Left ventricle myocardium inferior (tissue), 1 donor: ENCODE measurements at regions not wholly inside any gene's neighbourhood (a gene's known extent, or its start where the extent isn't known, plus 50 kb on each side); places are given as distances from the start of the nearest gene placed in this dataset.

Experiments
- DNase-seq: peaks from one replicate; pipeline ENCODE4 v3.0.0-alpha.2; 2020
- H3K27ac ChIP-seq: fragments of 200-600 bp; replicated peaks from 2 replicates; pipeline ENCODE4 v1.8.0; 2021
- H3K27me3 ChIP-seq: fragments of 200-600 bp; 2 replicates; pipeline ENCODE4 v1.8.0; 2021; ENCODE audit warnings: low read depth
- H3K36me3 ChIP-seq: fragments of 200-600 bp; 2 replicates; pipeline ENCODE4 v1.8.0; 2021
- H3K4me1 ChIP-seq: fragments of 200-600 bp; 2 replicates; pipeline ENCODE4 v1.8.0; 2021
- H3K4me3 ChIP-seq: fragments of 200-600 bp; 2 replicates; pipeline ENCODE4 v1.8.0; 2021; ENCODE audit warnings: mild to moderate bottlenecking, moderate library complexity
- H3K9me3 ChIP-seq: fragments of 200-600 bp; replicated peaks from 2 replicates; pipeline ENCODE4 v1.8.0; 2021
- CTCF ChIP-seq: fragments of 200-600 bp; IDR thresholded peaks from 2 replicates; pipeline ENCODE4 v1.8.0; 2021; ENCODE audit warnings: antibody characterized with exemption, mild to moderate bottlenecking, borderline replicate concordance
- intact Hi-C: fragments of 100-400 bp; cut with micrococcal nuclease; formaldehyde crosslinking; loops from one replicate; pipeline ENCODE4 v1.11.0; 2022
- donor health status: DM: no; HTN: yes; CAD: no; lungs with severe emphysema.

GRCh38 chr1:229075716-229076115, 195.2 kb upstream of the RAB4A start:
- peaks cover 9% of the 10 kb centered on the region for H3K4me1 ChIP-seq
- no peaks in the 10 kb centered on the region for H3K27me3 ChIP-seq
- no peak overlapping the region for H3K27ac ChIP-seq
- no peaks in the 10 kb centered on the region for H3K9me3 ChIP-seq
- DNase-seq = no peak
- no peak for TF ChIP-seq CTCF
- no peak overlapping the region for H3K4me3 ChIP-seq
- intact Hi-C loops = no loop called here
- H3K36me3 ChIP-seq = no peaks in the 10 kb centered on the region

- no peaks in the 10 kb centered on the region for H3K27me3 ChIP-seq
- H3K36me3 ChIP-seq = no peaks in the 10 kb centered on the region
- H3K4me1 ChIP-seq = peaks cover 5% of the 10 kb centered on the region
- intact Hi-C loops = no loop called here
- DNase-seq = no peak
- no peak overlapping the region for H3K4me3 ChIP-seq
- H3K9me3 ChIP-seq = no peaks in the 10 kb centered on the region
- TF ChIP-seq CTCF = no peak
- H3K27ac ChIP-seq = no peak overlapping the region
These were observed 194.7 kb upstream of the RAB4A start for GRCh38 chr1:229076195-229076594.

- DNase-seq = no peak
- TF ChIP-seq CTCF = no peak
- no peaks in the 10 kb centered on the region for H3K4me1 ChIP-seq
- no peak overlapping the region for H3K4me3 ChIP-seq
- no peaks in the 10 kb centered on the region for H3K36me3 ChIP-seq
- peaks cover 24% of the 10 kb centered on the region for H3K9me3 ChIP-seq
- H3K27me3 ChIP-seq = no peaks in the 10 kb centered on the region
- H3K27ac ChIP-seq = no peak overlapping the region
- intact Hi-C loops = no loop called here
These were observed 191.8 kb upstream of the RAB4A start for GRCh38 chr1:229079016-229079595.

GRCh38 chr1:229080361-229080760, 190.6 kb upstream of the RAB4A start:
- H3K4me3 ChIP-seq = no peak overlapping the region
- peaks cover 24% of the 10 kb centered on the region for H3K9me3 ChIP-seq
- DNase-seq = no peak
- H3K27ac ChIP-seq = no peak overlapping the region
- no peak for TF ChIP-seq CTCF
- intact Hi-C loops = no loop called here
- H3K4me1 ChIP-seq = no peaks in the 10 kb centered on the region
- no peaks in the 10 kb centered on the region for H3K27me3 ChIP-seq
- H3K36me3 ChIP-seq = no peaks in the 10 kb centered on the region

- DNase-seq = no peak
- Histone ChIP-seq H3K4me1 (peaks cover 12% of the 10 kb centered on the region), H3K27ac (no peak overlapping the region), H3K4me3 (no peak overlapping the region), H3K36me3 (no peaks in the 10 kb centered on the region), H3K9me3 (peaks cover 24% of the 10 kb centered on the region), H3K27me3 (no peaks in the 10 kb centered on the region)
- TF ChIP-seq CTCF = no peak
- intact Hi-C loops = no loop called here
These were observed 185.6 kb upstream of the RAB4A start for GRCh38 chr1:229085291-229085690.
